H1 (cell line): ENCODE measurements at regions not wholly inside any gene's neighbourhood (a gene's known extent, or its start where the extent isn't known, plus 50 kb on each side); places are given as distances from the start of the nearest gene placed in this dataset.

Experiments used
- CHD1 ChIP-seq: IDR thresholded peaks from 2 replicates; pipeline ENCODE4 v1.6.1; 2012; ENCODE audit warnings: low read depth, low read length, improper control_type of control experiment
- CTCF ChIP-seq, 3 experiments: IDR thresholded peaks; 1 replicate in 2 of 3; 2 replicates in 1 of 3; pipeline versions ENCODE4 v1.5.1 to v1.6.1; 2011; ENCODE audit warnings: low read length in 3 of 3, mild to moderate bottlenecking in 3 of 3, inconsistent platforms in 2 of 3, low read depth in 1 of 3, moderate library complexity in 1 of 3; ENCODE audit not compliant: insufficient read depth in 1 of 3; ENCODE audit errors: control extremely low read depth in 1 of 3
- HDAC6 ChIP-seq: IDR thresholded peaks from one replicate; pipeline ENCODE4 v1.7.1; 2012; ENCODE audit warnings: low read depth, mild to moderate bottlenecking, inconsistent platforms, low read length, moderate library complexity
- TEAD4 ChIP-seq: IDR thresholded peaks from 2 replicates; pipeline ENCODE4 v1.6.1; 2012; ENCODE audit warnings: low read depth, low read length, inconsistent platforms, mixed read lengths

GRCh38 chr7:25541877-25542276, 313.6 kb upstream of the NPVF start:
- TF ChIP-seq TEAD4 (no peak), CHD1 (no peak), HDAC6 (no peak), CTCF (IDR thresholded peaks at IDR 0.05; ENCODE audit: control extremely low read depth in 1 of 3, insufficient read depth in 1 of 3, low read depth in 1 of 3, low read length in 3 of 3) (no peak)
